Activated T-cell treated with anti-CD3 and anti-CD28 coated beads for 24 hours (primary cell): ENCODE measurements at regions not wholly inside any gene's neighbourhood (a gene's known extent, or its start where the extent isn't known, plus 50 kb on each side); places are given as distances from the start of the nearest gene placed in this dataset.

Experiments used
- DNase-seq: peaks from one replicate; pipeline ENCODE4 v3.0.0-alpha.2; 2020; ENCODE audit warnings: low read depth

DNA sequence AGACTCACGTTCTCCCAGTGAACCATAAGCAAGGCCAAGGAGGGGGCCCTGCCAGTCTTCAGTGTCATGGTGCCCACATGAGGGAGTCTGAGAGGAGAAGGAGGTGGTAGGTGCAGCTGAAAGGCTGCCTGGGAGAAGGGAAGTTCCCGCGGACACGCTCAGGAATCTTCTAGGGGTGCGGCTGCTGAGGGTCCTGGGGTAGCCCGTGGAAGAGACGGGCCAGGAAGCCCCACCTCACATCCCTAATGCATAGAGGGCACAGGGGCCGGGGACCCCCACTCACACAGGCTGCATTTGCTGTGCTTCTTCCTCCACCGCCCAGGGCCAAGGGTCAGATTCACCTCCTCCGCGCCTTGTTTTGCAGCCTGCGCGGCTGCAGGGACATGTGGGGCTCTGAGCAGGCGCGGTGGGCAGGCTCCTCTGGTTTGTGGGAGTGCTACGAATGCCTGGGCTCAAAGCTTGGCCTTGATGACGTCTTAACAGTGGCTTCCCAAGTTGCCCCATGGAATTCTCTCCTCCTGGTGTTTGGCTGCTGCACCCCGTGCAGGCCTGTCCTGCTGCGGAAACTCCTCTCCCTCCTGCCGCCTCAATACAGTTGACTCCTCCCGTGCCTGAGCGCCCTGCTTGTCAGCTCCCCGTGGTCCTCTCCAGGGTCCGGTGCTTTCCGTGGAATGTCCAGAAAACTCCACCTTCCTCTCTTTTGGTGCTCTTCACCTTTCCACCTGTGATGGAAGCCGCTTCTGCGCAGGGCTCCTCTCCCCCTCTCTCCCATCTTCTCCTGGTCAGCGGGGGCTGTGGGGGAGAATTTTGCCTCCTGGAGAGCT, 95.7 kb downstream of the VAPA start:
- DNase-seq: no peak

DNA sequence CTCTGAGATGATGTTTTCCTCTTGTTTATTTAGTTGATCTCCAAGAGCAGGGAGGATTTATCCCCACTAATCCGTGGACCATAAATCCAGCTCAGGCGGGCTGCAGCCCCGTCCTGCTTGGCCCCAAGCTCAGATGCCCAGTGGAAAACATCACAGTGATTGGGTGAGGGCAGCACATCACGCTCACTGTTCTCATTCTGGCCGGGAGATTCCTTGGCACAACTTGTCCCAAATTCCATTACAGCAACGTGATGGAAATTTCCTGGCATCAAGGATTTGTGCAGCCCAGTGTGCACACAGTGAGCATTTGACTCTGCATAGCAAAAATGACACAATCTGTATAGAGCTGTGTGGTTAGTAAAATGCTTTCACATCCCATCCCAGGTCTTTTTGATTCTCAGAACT, 96.8 kb downstream of the VAPA start:
- DNase-seq: no peak

DNA sequence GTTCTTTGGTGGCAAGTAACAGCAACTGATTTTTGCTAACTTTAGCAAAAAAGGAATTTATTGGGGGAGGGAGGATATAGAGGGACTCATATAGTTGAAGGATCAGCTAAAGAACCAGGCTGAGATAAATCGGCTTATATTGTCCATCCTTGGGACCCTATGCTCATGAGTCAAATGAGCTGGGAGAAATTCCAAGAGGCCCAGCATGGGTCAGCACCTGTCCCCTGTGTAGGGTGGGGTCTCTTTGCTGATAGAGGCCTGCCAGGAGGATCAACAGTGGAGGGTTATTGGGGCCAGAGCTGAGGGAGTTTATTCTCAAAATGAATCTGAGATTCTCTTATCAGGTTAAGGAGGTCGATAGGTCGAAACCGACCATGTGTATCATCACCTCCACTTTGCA, 97.2 kb downstream of the VAPA start:
- DNase-seq: no peak

DNA sequence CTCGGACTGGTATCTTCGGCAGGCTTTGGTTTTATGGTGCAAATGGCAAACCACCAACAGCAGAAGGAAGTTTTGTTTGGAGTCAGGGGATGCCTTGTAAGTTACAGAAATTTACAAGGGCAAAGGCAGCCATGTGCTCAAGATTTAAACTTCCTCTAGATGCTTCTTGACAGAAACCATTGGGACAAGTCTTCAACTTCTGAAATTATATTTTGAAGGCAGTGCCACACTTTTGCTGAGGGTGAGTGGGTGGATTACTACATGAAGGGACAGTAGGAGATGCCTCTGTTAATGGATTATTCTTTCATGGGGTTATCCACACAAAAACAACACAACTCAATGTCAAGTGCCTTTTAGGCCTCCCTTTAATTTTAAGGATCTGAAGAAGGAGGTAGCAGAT, 97.9 kb downstream of the VAPA start:
- DNase-seq: no peak

DNA sequence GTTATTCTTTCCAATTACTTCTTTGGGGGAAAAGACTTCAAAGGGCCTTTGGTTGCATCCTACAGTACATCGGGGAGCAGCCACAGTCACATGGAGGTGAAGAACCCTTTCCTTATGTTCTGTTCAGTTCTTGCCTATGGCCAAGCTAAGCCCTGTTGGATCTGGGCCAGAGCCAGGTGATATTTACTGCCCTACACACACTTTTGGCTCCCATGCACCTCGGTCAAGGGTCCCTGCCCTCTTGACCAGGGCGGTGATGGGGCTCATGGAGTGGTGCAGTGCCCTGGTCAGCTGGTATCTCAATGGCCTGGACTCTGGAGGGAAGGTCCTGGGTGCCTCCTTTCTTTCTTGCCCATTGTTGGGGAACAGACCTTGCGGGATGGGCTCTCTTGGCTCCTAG, 98.7 kb downstream of the VAPA start:
- no peak for DNase-seq

DNA sequence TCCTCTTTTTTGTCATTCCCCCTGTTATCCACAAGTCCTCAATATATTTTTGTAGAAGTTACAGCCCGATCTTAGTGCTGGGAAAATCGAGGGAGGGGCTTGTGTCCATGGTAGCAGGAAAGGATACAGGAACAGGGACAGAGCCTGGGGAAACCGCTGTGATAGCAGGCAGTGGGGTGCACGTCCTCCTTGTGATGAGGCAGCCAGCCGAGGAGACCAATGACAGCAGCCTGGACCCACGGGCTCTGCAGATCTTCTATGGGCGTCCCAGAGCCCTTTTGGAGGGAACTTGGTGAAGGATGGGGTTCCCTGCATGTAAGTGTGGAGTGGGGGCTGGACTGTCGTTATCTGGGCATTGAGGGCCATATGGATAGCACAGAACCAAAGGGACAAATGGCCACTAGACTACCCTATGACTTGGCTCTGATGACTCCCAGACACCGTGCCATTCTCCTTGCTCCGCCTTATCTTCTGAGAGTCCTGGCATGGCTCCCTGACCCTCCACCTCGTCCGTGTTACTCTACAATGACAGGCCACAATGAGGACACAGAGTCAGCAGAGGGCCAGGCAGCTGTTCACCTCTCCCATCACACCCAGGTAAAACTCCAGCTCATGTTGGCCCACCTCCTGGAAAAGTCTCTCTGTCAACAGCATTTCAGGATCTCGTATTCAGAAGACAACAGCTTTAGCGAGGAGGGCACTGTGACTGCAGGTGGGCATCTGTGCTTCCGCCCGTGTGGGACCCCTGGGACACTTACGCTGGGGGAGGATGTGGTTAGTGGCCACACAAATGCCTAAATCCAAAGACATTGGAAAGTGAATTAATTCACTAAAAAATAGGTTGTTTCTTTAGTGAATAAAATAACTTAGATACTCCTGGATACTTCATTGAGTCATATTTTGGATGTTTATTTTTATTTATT, 100.1 kb downstream of the VAPA start:
- no peak for DNase-seq

DNA sequence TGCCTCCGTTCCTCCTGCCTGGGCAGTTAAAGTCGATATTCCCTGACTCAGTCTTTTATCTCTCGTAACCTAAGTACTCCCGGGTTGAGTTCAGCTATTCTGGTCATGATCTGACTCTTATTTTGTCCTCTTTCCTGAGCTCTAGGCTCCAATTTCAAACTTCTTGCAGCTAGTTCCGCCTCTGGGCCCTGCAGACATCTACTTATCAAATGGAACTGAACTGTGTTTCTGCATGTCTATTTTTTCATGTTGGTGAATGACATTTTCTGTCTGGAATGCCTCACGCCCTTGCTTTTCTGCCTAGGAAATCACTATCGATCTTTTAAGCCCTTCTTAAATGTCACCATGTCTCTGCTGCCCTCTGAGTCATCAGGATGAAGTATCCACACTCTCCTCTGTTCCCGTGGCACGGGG, 101.5 kb downstream of the VAPA start:
- no peak for DNase-seq

DNA sequence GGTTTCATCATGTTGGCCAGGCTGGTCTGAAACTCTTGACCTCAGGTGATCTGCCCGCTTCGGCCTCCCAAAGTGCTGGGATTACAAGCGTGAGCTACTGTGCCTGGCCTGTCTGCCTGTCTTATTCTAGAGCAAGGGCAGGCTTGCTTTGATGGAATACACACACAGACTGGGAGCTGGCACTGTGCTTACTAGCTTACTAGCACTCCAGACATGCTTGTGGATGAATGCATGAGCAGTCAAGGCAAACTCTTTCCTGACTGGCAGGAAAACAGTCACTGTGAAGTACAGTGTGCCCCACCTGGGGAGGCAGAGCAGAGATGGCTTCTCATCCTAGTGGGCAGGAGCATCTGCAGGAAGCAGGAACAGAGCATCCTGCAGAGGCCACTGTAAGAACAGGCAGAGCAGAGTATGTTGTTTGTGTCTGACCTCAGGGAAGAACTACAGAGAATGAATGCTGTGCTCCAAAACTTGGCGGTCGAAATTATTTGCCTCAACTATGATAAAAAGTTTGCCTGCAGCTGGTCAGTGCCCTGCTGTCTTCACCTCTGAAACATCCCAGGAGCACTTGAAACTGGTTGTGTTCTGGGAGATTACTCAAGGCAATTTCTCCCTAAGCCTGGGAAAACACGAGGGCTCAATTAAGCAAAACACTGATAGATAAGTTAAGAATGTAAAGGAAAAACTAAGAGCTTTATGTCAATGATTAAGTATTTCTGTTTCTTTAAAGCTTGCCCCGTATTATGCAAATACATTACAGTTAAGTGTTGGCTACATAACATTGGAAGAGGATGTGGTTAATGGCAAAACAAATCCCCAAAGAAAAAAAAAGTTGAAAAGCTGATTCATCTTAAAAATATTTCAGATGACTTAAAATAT, 102.4 kb downstream of the VAPA start:
- no peak for DNase-seq

DNA sequence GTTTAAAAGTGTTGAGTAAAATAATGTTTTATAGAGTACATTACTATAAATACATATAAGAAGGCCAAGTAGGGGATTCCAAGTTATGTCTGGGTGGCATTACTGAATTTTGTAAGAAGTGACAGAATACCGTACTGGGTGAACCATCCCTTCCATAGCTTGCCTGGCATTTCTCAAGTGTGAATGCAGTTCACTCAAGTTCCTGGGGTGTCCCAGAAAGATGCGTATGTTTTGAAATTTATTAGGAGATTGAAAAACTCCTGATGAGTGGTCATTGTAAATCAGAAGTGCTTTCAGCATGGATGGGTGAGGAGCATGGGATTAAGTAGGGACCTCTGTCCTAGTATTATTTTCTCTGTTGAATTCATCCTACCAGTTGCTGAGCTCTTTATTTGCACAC, 103.2 kb downstream of the VAPA start:
- DNase-seq: no peak

DNA sequence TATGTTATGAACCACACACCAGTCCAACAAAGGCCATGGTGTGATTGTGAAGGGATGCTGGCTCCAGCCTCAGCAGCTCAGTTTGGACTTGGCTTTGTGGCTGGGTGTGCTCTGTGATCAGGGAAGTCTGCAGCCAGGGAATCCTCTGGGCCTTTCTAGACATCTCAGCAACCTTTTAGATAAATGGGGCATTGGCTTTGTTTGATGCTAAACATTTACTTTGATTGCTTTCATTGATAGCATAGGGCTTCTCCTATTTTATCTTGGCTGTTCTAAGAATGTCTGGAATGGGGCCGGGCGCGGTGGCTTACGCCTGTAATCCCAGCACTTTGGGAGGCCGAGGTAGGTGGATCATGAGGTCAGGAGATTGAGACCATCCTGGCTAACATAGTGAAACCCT, 104.5 kb downstream of the VAPA start:
- no peak for DNase-seq

DNA sequence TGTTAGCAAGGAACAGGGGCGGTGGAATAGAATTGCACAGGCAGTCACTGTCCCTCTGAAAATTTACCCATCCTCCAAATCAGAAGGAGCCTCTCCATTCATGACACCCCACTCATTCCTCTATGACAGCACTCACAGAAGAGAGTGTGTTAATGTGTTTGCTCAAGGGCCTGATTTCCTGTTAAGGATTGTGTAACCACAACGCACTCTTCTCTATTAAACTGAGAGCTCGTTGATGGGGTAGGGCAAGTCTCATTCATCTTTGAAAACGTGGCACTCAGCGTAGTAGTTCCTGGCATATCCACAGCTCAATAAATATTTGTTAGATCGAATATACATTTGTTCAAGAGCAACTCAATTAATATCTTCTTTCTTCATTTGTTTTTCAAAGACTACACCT, 106.4 kb downstream of the VAPA start:
- DNase-seq: no peak

DNA sequence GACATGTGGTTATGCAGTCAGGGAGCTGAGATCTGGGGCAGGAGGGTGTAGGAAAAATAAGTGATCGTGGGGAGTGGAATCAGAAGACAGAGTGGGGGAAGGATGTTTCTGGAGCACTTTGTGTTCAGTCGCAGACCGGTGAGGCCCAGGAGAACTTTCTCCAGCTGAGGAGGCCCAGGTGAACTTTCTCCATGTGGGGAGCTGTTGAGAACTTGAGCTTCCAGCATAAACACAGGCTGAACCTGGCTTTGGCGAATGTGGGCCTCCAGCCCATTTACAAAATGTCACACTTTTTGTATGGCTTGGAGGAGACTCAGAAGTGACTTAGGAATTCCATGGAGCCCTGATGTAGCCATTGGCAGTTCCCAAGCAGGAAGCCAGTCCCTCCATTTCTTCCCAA, 108.5 kb downstream of the VAPA start:
- no peak for DNase-seq

DNA sequence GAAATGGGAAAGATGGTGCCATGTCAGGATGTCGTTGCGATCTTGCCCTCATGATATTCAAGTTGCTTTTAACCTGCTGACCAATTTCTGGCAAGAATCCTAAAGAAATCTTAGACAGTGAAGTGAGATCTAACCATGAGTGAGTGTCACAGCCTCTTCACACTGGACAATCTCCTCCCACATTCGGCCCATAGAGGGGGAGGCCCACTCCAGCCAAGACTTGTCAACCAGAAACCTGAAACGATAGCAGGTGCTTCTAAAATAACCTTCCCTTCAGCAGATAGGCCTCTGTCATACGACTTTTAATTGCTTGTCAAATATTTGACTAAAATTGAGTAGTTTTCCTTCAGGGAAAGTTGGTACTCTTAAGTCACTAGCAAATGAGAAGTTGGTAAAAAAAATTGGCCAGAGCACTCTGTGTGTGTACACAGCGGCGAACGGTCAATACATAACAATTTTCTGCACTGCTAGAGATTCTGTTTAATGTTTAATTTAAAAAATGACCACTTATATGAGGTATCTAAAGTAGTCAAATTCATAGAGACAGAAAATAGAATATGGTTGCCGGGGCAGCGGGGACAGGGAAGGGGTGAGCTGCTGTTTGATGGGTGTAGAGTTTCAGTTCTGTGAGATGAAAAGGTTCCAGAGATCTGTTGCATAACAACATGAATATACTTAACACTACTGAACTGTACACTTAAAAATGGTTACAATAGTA, 110.2 kb downstream of the VAPA start:
- DNase-seq: no peak

DNA sequence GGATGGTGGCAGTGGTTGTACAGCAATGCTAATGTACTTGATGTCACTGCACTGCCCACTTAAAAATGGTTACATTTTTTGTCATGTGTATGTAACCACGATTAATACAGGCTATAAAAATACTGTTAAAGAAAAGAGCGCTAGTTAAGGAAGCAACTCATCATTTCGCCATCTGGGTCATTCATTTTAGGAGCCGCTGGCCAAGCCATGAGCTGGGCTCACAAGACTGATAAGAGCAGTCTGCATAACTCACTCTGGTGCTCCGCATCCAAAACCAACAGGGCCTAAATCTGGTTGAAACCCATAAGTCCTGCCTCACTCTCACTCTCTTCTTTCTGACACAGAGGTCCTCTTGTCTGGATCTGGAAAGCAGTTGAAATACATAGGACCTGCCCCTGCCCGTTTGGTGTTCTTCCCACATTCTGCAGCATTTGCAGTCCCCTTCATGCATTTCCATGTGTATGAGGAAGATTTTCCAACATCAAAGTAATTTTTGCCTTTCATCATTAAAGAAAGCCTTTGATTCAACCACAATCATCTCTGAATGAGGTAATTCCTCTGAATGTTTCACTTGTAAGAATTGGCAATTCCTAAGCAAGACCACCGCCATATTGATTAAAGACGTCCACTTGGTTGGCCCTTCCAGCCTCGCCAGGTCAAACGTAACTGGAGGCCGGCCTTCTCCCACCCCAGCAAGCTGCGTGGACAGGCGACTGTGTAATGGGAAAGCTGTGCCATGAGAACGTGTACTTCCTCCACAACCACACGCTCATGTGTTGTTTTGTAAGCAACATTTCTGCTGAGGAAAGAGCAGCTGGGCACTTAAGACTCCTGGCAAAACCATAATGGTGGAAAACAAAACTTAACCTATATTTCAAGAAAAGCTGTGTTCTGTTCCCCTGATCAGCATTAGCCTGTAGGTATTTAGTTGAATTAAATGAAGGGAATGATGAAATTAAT, 112.2 kb downstream of the VAPA start:
- no peak for DNase-seq

DNA sequence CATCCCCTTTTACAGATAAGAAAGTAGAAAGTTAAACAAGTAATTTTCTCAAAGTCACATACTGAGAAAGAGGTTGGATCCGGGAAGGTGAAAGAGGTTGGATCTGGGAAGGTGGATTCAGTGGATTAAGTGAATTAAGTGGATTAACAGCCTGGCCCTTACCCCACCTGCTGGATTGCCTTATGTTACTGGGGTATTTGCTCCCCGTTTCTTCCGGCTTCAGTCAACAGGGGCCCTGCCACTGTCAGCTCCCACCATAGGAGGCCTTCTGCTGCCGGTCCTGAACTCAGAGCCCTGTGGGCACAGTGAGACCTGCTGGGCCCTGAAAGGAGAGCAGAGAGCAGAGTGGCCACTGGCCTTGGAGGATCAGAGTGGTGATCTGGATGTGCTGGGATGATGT, 113.2 kb downstream of the VAPA start:
- no peak for DNase-seq

DNA sequence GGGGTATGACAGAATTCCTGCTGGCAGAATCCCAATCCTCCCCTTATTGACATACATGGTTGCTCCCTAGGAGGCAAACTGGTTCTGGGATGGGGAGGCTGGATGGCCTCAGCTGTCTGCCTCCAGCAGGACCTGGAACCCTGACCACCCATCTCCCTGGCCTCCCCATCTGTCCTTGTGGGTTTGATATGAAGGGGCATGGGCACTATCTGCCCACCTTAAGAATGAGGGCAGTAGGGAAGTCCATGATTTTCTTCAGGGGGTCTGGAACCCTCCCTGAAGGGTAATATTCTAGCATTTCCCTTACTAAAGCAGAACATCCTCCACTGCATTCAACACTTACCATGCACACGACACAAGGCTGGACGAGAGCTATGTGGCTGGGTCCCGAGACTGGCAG, 113.6 kb downstream of the VAPA start:
- DNase-seq: no peak

DNA sequence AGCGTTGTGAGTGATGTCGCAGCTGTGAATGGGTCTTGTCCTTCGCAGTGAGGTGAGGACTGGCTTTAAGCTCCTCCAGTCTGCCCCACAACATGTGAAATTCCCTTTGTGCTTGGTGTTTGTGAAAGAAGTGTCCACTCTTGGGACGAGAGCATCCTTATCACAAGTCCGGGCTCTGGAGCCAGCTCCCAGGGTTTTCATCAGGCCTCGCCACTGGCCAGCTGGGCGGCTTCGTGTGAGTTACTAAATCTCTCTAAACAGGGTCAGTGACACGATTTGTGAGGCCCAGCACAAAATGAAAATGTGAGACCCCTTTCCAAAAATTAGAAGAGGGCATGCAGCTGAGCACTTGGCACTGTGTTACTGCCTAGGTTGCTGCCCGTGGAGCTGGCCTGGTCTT, 115.9 kb downstream of the VAPA start:
- no peak for DNase-seq

DNA sequence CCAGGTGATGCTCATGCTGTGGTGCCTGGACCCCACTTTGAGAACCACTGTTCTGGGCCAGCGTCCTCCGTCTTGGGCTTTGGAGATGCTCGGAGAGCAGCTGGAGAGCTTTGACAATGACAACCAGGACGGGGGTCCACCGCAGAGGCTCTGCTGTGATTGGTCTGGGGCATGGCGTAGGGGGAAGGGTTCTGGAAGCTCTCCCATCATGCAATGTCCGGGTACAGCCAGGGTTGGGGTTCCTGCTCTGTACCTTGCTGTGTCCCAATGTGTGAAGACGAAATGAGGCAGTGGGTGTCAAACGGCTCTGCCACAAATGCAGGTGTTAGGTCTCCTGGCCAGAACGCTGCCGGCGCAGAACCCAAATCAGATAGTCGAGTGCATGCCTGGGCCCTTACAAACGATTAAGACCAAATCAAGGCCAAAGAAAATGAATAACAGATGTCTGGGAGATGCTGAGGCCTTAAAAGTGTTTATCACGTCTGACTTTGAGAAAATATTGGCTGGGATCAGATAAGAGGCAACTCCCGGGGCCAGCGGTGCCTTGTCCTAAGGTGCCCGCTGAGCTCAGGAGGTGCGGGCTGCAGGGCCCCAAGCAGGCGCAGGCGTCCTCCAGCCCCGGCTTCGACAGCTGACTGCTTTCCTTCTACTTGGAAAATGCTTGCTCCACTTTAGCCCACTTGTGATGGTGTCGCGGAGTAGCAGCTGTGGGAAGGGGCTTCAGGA, 117.2 kb downstream of the VAPA start:
- DNase-seq: no peak

DNA sequence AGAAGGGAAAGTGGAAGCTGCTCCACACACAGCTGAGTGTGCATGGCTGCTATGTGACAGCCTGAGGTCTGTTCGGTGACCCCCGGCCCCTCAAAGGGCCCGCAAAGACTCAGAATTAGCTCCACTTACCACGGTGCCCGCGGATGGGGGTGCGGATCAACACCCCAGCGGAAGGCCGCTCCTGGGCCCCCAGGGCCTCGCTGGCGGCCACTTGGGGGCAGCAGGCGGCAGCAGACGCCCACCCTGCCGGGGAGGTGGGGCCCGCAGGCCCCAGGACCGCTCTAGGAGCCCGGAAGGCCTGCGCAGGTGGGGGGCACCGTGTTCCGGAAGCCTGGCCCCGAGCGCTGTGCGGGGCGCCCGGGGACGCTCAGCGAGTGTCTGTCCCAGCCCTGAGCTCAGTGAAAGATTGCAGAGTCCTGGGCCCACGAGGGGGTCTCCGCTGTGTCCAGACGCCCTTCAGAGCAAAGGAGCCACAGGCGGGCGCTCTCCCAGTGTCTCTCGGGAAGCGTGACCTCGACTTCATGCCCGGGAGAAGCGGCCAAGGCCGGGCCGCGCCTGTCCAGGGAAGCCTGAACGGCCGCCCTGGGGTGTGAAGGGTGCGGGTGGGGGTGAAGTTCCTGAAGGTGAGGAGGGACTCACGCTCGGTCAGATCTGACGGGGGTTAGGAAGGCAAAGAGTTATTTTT, 118.7 kb downstream of the VAPA start:
- DNase-seq: peak; percentile 8
